ENCODE measurements at regions not wholly inside any gene's neighbourhood (a gene's known extent, or its start where the extent isn't known, plus 50 kb on each side); places are given as distances from the start of the nearest gene placed in this dataset.
"Not testable (repeated sequence)": the region's sequence is repeated elsewhere in the genome, so short reads cannot be mapped to it uniquely, and the experiment has no call there.

DNA sequence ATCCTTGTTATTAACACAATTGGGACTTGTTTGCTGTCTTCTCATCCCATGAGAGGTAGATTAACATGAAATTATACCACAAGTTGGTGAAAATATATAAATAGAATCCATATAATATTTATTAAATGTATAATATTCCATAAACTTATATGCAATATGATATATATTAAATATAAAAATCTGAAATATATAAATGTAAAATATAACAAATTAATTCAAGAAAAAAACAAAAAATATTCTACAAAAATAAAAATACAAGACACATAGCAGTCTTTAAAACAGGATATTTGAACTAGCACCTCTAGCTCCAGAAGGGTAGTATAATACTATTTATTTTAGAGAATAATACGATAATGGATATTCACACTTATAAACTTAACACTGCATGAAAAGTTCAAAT is 603.3 kb upstream of the FLRT2 start:
- no peak for DNase-seq (ENCODE audit: low read depth)

DNA sequence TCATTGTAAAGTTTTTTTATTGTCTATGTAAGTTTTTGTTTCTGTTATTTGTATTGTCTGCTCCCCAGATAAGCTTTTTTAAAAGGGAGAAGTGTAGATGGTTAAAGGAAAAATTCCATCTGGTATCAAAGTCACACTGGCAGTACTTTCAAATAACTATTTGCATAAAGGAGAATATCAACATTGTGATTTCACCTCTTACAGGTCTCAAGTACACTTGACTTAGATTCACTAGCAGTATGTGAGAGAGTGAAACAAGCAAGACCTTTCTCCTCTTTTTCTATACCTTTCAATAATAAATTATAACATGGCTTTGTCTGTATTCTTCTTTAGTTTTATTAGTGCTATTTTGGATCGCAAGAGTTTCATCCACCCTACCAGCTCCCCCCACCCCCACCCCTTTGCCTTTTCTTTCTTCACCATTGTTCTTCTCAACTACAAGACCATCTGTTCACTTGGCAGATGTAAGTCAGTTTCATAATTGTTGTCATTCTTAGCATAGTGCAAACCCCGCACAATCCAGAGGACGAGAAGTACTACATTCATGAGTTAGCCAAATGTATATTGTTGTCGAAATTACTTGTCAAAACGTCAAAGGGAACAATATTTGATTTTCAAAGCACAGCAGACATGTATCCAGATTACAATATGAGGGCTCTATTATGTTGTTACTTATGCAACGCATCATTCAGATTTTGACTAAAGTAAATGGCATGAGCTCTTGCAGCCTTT is 602.7 kb upstream of the FLRT2 start:
- no peak for DNase-seq (ENCODE audit: low read depth)

DNA sequence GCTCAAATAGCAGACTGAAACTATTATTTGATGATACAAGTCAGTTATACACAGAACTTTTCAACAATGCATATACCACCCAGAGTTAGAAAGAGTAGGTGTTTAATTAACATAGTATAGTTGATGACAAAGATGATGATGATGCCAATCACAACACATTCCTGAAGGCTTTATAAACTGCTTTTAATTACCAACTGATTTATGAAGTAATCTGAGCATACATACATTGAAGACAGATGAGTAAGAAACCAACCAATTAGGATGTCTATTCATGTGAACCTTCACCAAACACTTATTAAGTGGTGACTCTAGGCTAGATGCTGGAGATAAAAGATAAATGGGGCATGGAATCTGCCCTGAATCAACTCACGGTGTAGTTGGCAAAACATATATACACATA is 600.9 kb upstream of the FLRT2 start:
- no peak for DNase-seq (ENCODE audit: low read depth)

DNA sequence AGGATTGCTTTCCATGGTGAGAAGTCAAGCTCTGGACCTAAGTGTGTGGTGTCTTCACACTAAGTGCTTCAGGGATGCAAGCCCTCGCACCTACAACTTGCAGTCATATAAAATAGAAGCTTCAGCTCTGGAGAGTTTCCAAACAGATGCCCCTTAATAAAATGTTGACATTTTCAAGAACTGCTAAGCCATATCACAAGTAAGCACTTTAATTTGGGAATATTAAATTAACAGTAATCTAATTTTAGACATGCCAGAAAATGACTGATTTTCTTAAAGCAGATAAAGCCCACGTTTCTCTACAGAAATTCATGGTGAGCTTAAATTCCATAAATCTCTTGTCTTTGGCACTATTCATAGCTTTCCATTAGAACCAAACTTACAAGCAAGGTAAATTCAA is 600.1 kb upstream of the FLRT2 start:
- DNase-seq (ENCODE audit: low read depth), result no peak

DNA sequence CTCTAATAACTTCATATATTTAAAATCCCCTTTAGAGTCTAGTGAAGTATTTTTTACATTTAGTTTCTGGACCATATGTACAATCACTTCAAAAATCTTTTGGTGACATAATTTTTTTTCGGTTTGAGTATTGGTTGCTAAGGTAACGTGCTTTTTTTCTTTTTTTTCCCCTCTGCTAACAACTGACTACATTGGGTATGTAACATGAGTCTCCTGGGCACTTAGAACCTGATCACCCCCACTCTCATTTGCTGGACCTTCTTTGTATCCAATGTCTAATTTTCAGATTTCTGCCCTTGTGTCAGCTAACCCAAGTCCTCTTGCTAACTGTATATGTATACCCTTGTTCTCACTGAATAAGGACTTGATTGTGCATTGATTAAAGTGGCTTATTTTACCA is 592.9 kb upstream of the FLRT2 start:
- no peak for DNase-seq (ENCODE audit: low read depth)

DNA sequence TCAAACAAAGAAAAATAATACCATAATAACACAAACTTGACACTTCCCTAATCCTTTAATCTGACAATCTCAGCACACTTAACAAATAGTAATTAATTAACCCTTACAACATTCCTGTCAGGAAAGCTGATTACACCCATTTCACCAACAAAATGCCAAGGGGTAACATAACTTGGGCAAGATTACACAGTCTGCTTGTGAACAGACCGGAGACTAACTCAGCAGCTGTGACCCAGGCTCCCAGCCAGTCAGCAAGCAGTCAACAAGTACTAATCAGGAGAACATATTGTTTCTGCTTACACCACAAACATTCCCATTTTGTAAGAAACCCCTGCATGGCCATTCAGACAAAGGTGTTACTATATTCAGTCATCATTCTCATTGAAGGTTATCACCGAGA is 592.5 kb upstream of the FLRT2 start:
- DNase-seq (ENCODE audit: low read depth), result no peak

DNA sequence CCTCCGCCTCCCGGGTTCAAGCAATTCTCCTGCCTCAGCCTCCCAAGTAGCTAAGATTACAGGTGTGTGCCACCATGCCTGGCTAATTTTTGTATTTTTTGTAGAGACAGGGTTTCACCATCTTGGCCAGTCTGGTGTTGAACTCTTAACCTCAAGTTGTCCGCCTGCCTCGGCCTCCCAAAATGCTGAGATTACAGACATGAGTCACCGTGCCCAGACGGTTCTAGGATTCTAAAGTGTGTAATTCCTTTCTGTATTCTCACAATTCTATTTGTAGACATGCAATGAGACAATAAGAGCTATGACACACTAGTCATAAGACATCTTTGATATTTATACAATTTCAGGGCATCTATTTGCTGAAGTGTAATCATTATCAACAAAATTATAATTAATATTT is 585.0 kb upstream of the FLRT2 start:
- not testable (repeated sequence) for DNase-seq (ENCODE audit: low read depth)

DNA sequence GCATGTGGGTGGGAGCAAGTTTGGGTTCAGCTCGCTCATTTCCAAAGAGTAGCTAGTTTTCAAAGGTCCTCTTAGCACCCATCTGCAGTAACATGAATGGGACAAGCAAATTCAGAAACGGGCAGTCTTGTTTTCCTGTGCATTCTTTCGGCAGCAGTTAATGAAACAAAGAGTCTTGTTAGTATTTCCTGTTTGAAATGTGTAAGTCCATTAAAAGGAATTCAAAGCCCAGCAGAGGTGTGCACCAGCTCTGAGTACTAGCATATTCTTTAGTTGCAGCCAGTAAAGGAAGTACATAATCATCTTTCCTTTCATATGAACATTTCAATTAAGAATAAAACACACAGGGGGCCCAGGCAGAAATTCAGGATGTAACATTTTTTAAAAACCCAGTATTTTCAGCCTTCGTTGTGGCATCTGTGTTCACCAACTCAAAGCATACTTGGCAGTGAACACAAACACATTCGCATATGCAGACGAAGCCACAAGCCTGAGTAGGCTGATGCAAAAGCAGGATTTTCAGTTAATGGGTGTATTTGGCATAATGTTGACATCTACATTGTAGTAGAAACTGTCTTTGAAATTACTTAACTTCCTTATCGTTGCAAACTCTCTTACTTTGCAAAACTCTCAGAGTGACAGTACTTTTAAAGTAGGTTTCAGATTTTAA is 570.0 kb upstream of the FLRT2 start:
- DNase-seq (ENCODE audit: low read depth), result no peak

DNA sequence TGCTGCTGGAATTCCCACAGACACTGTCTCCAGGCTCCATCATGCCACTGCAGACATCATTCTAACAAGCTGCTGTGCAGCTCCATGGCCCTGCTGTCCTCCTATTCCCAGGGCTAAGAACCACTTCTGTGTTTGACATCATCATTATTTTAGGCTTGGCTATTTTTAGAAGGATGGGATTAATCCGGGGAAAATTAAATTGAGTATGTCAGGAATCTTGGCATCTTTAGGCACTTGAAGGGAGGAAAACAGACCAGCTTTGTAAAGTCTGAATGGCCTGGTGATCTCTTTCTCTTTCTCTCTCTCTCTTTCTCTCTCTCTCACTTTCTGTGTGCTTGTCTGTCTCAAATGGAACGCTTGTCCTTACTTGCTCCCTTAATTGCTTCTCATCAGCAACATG is 568.3 kb upstream of the FLRT2 start:
- DNase-seq (ENCODE audit: low read depth), result no peak

DNA sequence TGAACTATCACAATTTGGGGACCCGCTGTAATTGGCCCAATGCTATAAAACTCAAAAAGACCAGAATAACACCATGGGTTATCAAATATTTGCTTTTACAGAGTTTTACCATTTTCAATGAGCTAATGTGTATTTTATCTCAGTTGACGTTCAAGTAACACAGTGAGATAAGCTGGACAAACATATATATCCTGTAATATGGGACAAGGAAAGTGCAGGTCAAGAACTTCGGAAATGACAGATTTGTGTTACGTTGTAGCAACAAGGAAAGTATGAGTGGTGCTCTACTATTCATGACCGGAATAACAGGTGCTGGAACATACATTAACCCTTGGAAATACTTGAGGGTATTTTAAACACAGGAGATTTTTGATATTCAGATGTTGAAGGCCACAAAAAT is 566.4 kb upstream of the FLRT2 start:
- DNase-seq (ENCODE audit: low read depth), result no peak

DNA sequence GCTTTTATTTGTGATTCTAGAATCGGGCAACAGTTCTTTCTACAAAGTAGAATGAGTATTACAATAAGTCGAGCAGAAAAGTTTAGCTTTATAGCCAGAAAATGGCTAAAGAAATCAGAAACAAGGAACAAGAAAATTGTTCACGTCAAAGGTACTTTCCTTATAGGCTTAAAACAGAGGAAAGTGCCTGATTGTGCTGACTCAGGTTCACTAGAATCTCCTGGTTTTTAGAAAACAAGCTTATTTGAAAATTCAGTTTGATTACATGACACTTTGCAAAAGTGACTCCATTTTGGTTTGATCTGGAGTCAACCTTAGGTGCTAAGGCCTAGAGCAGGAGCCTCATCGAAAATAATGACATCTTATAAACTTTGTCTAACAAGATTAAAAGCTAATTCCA is 564.7 kb upstream of the FLRT2 start:
- DNase-seq (ENCODE audit: low read depth), result no peak

DNA sequence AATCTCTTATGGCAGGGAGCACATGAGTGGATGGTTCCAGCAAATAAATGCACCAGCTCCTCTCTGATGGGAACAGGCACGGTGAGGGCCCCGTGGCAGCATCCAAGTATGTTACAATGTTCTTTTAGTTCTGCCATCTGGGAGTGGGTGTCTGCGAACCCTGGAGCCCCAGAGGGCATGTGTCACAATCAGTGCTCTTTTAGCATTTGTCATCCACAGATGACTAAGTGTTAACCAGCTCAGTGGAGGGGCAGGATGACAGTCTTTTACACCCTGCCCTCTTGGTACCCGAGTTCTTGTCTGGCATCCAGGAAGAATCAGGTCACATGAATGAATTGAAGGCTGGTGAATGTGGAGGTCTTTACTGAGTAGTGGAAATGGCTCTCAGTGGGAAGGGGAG is 560.4 kb upstream of the FLRT2 start:
- DNase-seq (ENCODE audit: low read depth), result no peak

DNA sequence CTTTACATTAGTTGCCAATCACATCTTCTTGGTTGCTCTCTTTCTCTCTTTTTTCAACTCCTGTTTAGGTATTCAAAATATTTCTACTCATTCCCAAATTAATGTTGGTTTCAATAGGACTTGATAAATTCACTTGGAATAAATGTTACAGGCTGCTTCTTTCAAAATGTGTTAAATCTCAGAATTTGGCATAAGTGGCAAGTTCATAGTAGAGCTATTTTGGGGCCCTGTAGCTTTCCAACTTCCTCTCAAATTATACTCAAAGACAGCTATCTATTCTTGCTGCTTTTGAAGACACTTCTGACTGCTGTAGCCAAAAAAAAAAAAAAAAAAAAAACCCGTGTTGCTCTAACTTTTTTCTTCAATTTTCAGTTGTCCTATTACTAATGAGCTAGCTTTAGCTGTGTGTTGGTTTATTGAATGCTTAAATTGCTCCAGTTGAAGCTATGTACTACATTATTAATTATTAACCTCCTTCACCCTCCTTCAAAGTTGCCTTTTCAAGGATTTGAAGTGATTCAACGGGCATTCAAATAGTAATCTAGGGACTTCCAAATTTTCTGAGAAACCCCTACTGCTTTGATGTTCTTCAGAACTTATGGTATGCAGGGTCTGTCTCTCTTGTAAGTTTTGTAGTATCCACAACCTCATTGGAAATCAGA is 554.6 kb upstream of the FLRT2 start:
- DNase-seq (ENCODE audit: low read depth), result no peak

DNA sequence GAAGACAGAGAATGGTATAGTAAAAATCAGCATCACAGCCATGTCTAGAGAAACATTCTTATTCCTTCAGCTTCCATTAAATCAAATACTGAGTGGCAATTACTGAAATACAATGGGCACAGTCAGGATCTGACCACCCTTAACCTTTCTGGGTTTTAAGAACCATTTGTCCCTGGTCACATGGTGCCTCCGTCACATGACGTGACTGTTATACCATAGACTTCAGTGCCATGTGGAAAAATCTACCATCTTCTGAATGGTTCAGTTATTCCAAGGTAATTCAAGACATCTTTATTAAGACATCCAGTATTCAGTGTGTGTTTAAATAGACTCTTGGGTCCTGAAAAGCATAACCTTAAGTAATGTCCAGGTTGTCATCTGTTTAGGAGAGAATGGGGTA is 553.1 kb upstream of the FLRT2 start:
- no peak for DNase-seq (ENCODE audit: low read depth)

DNA sequence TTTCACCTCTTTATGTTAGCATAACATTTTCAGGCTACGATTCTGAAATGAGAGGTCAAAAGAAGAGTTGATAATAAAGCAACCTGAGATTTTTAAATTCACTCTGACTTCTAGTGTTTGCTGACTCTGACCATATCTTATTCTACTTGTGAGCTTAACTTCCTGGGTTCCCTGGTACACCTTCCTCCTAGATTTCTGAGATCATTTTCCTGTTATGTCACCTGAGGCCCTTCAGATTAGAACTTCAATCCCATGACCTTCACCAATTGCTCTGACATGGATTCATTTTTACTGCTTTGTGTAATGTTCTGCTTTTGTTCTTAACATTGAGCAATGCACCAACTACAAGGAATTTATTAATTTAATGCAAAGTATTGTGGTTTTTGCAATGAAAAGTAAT is 542.9 kb upstream of the FLRT2 start:
- DNase-seq (ENCODE audit: low read depth), result no peak

DNA sequence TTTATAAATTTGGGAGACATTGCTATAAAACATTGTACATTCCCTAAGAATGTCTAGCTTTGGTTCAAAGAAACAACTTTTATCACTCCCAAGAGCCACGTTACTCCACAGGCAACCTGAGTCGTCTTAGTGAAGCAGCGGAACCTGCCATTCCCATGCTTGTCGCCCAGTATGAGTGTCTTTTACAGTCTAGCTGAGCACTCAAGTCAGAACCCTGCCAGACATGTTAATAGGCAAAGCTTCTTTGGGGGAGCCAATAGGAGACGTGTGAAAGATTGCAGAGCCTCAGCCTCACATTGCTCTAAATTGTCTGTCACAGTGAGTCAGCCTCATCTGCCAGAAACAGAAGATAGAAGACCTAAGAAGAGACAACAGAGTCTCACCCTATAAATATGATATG is 541.6 kb upstream of the FLRT2 start:
- no peak for DNase-seq (ENCODE audit: low read depth)

DNA sequence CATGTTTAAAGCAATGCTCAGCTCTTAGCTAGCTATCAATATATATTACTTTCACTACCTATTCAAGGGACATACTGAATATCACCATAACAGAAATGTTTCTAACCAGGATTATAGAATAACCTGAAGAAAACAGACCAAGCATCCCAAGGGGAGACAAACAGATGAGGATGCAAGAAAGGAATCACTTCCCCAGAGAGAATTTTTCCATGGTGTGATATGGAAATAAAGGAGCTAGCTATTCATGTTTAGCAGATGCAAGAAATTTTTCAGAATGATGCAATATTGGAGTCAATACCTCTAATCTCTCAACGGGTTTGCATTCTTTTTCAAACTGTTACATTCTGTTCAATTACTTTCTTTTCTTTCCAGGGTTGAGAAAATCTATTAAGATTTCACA is 538.9 kb upstream of the FLRT2 start:
- no peak for DNase-seq (ENCODE audit: low read depth)

DNA sequence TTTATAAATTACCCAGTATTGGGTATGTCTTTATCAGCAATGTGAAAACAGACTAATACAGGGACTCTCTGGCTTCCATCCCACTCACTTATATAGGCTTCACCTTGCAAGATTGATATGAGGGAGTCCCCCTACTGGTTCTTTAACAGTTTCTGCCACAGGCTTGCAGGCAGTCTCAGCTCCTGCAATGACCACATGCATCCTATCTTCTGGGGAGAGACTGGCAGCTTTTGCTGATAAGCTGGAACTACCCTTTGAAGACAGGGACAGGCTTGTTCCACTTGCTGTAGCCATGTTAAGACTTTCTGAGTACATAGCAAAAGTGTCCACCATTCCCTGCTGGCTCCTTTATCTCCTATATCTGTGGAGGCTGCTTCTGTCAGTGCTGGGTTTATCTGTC is 531.7 kb upstream of the FLRT2 start:
- DNase-seq (ENCODE audit: low read depth), result no peak

DNA sequence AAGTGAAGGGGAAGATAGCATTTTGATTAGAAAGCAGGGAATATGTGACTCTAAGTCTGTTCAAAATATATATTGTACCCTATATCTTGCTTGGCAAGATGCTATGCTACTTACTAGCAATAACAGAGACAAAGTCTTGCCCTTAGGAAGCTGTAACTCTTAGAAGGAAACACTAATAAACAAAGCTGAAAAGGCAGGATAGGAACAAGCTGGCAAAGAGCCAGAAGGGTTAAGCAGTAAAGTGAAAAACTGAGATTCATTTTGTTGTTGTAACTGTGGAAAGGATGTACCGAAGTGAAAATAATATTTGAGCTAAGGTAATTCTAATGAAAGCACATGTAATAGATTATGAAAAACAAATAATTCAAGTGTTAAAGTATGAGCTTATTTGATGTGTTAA is 527.1 kb upstream of the FLRT2 start:
- DNase-seq (ENCODE audit: low read depth), result no peak

DNA sequence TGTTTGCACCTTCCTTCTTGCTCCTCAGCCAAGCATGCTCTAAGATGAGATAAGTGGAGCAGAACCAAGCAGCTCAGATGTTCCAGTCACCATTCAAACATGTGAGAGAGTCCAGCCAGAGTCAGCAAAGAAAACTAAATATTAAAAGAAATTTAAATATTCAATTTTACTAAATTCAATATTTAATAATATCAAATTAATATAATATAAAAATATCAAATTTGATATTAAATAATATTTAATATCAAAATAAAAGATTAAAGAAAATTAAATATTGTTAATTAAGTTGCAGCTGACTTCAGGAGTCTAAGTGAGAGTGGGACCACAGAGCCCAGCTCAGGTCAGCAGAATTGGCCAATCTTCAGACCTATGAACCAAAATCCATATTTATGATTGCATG is 526.1 kb upstream of the FLRT2 start:
- no peak for DNase-seq (ENCODE audit: low read depth)

DNA sequence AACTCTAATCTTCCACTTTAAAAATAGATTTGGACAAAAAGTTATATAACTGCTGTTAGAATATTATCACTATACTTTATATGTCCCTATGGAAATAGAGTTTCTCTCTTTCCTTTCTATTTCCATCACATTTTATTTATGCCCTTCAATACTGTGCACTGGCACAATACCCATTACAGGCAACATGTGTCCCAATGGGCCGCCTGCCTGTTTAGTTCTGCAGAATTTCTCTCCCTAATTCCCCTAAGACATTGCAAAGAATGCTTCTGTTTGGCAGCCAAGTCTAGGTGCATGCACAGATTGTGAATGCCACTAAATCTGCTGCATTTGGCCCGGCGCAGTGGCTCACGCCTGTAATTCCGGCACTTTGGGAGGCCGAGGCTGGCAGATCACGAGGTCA is 520.4 kb upstream of the FLRT2 start:
- no peak for DNase-seq (ENCODE audit: low read depth)

DNA sequence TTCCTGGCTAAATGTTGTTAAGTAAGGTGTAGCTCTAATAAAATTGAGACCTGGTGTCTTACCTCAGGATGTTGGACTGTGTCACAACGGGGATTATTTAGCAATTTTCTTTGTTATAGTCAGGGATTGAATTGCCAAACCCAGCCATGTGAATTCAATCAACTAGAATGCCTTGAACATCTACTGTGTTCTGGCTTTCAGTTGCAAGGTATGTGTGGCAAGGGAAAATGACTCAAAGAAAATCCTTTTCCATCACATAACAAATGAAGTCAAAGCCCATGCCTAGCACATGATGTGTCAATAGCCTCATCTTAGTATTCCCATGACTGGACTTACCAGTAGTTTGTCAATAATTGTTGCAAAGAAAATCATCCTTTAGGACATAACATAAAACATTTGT is 519.8 kb upstream of the FLRT2 start:
- no peak for DNase-seq (ENCODE audit: low read depth)

DNA sequence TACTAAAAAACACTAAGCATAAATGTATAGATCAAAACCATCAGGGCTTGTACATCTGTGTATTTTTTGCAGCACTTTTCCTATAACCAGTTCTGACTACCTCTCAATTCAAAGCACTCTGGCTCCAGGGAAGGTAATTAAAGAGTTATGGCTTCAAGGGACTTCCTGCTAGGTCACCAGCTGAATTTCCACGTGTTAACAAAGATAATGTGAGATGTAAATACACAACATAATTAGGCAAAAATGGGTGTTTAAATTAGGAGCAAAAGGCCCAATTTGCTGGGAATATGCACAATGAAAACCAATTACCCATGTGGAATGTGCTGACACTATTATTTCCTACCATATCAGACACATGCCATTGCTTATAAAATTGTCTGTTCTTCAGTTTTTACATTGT is 513.4 kb upstream of the FLRT2 start:
- no peak for DNase-seq (ENCODE audit: low read depth)

DNA sequence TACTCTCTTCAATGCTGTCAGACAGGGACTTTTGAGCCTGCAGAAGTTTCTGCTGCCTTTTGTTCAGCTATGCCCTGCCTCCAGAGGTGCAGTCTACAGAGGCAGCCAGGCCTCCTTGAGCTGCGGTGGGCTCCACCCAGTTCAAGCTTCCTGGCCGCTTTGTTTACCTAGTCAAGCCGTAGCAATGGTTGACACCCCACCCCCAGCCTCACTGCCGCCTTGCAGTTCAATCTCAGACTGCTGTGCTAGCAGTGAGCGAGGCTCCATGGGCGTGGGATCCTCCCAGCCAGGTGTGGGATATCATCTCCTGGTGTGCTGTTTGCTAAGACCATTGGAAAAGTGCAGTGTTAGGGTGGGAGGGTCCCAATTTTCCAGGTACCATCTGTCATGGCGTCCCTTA is 506.1 kb upstream of the FLRT2 start:
- not testable (repeated sequence) for DNase-seq (ENCODE audit: low read depth)

Measured in HS-27A (cell line).